NCI-H2029 (cell line): ENCODE measurements at regions not wholly inside any gene's neighbourhood (a gene's known extent, or its start where the extent isn't known, plus 50 kb on each side); places are given as distances from the start of the nearest gene placed in this dataset.

Source experiments
- DNase-seq: peaks from one replicate; lab custom pipeline; 2025; lab: John Stamatoyannopoulos, UW

DNA sequence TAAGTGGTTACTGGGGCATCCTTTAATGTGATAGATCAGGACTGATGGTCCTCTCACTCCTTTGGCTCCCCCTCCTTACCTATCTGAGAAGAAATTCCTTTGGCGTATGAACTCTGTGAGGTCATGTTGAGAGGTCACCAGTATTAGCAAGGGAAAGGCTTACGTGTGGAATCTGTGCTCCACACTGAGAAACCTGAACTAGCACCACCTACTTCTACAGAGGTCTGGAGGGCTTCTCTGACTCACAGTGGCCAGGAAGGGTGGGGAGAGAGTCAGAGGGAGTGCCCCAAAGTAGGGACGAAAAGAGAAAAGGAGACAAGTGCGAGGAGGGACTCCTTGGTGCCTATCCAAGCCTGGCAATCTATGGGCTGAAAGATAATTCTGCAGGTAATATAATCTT, 348.6 kb downstream of the TNS1 start:
- no peak for DNase-seq

DNA sequence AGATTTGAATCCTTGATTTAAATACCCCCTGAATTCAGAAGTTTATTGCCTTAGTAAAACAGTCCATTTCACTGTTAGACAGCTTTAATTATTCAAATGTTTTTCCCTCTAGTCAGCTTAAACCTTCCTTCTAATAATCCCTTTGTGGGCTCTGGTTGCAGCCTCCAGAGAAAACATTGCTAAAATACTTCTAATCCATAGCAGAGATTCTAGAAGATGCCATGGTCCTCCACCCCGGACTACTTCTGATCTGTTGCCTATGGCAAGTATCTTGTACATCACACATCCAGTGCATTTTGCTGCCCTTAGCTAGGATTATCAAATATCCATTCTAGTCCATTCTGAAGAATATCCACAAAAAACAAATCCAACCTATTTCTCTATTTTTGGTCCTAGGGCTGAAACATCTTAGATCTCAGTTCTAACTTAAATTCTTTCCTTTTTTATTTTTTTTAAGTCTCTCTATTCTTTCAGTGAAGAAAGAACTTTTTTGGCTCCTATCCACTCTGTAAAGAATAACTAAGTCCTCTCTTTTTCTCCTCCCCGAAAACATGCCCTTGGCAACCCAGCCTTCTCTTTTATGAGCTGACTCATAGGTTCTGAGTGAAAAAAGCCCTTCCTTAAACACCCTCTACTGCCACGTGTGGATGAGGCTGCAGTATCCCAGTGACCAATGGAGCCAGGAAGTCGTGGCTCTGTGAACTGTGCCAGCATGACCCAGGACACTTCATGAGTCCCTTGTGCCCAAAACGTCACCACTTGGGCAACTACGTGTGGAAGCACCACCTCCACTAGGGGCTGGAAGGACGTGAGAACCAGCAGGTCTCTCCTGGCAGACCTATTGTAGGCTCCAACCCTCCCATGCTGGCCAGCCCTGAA, 349.8 kb downstream of the TNS1 start:
- DNase-seq: no peak

DNA sequence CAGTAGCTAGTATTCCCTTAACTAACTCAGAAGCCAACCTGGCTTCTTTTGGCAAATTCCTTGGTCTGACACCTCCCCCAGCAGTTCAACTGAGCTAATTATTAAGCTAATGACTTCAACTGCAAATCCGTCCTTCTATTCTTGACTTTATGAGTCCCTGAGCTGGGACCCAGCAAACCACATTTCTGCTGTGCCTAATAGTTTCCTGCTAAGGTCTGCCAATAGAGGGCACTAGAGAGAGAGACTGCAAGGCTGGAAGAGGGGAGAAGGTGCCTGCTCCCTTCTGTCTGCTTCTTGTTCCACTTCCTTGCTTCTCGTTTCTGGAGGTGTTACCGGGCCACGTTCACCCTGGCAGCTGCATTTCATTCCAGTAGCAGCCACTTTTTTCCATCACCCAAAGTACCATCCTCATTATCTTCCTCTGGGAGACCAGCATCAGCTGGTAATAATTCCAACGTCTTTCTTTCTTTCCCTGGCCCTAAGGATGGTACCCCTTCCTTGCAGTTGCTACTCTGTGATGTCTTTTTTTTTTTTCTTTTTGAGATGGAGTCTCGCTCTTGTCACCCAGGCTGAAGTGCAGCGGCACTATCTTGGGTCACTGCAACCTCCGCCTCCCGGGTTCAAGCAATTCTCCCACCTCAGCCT, 352.0 kb downstream of the TNS1 start:
- peak; percentile 26 for DNase-seq

DNA sequence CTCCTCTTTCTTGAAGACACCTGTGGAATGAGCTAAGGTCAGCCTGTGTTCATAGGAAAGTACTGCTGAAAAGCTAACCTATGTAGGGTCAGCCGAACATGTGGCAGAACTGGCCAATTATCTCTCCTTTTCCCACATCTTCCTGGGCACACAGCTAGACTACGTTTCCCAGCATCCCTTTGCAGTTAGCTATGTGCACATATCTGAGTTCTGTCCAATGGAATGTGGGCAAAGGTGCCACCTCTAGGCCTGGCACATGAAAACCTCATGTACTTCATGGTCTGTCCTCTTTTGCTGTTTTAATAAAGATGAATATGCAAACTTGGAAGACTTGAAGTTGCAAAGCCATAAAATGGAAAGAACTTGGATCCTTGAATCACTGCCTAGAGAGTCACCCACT, 352.6 kb downstream of the TNS1 start:
- DNase-seq: no peak

DNA sequence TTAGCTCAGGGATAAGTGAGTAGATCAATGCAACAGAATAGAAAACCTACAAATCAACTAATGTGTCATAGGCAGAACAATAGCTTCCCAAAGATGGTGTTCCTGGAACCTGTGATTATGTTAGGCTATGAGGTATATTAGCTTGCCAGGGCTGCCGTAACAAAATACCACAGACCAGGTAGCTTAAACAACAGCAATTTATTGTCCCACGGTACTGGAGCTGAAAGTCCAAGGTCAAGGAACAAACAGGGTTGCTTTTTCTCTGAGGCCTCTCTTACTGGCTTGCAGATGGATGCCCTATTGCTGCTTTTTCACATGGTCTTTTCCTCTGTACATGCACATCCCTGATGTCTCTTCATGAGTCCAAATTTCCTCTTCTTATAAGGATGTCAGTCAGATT, 354.9 kb downstream of the TNS1 start:
- no peak for DNase-seq

DNA sequence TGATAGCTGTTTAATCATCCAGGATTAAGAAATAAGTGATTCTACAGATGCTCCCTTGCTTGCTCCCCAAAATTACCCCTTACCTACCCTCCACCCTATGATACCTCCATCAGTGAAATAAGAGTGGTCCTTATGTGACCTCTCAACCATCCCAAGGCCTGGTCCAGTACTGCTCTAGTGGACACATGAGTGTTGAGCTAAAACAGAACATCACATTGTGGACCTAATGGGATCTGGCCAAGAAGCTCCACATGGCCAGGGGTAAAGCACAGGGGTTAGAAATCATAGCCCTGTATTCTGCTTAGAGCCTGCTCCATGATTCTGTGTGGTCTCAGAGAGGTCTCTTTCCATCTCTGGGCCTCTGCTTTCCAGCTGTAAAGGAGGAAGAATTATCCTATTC, 355.6 kb downstream of the TNS1 start:
- DNase-seq: no peak

DNA sequence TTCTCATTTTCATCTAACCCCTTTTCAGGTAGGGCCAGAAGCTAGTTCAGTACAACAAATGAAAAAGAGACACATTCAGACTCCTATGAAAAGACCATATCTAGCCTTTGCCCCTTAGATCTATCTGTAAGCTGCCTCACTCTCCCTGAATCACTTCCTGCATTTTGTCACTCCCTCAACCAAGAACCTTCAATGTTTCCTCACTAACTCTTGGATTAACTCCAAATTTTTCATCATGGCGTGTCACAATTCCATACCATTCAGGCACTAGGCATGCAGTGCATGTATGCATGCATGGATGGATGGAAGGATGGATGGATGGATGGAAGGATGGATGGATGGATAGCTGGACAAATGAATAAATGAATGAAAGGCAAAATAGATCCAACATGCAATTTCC, 356.9 kb downstream of the TNS1 start:
- DNase-seq: no peak

DNA sequence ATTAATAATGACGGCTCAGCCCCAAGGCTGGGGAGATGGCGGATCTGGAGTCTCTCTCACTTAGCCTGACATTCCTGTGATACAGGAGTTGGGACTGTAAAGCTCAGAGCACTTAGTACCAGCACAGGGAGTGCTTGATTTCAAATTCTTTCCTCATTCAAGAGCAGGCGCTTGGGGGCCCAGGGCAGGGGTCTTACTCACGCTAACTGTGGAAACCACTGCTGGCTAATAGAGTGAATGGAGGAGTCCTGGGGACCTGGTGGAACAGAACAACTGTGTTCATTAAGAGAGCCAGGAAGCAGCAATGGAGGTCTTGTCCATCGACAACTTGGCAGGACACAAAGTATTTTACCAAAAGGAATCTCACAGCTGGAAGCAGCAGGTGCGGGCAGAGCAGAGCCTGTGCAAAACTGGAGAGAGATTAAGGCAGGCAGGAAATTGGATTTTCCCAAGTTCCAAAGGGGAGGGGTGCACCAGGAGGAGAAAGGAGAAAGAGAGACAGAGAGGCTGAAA, 358.9 kb downstream of the TNS1 start:
- no peak for DNase-seq

DNA sequence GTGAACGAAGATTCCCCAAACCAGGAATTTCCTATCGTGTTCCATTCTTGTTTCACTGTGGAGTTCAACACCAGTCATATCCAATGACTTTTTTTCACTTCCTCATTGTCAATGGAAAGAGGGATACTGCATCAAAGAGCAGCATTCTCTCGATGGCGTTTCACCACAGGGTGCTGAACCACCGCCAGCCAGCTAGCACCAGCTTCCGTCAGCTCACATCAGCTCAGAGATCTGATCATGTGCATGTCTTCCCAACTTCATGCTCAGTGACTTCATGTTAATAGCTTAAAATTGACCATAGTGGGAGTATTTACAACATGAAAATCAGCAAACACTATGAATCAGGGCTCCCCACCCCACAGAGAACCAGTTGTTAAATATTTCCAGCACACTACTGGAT, 359.9 kb downstream of the TNS1 start:
- no peak for DNase-seq

DNA sequence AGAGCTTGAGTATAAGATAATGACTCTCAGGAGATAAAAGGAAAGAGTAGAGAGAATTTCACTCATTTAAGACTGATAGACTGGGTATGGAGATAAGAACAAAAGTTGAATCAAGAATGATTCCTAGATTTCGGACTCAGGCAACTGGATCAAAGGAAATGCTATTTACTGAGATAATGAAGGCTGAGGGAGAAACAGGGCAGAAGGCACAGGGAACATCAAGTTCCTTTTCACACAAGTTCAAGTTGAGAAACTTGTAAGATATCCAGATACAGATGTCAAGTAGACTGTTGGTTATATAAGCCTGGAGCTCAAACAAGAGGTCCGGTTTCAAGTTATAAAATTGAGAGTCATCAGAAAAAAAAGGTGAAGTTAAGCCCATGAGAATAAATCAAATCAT, 360.8 kb downstream of the TNS1 start:
- DNase-seq: no peak

DNA sequence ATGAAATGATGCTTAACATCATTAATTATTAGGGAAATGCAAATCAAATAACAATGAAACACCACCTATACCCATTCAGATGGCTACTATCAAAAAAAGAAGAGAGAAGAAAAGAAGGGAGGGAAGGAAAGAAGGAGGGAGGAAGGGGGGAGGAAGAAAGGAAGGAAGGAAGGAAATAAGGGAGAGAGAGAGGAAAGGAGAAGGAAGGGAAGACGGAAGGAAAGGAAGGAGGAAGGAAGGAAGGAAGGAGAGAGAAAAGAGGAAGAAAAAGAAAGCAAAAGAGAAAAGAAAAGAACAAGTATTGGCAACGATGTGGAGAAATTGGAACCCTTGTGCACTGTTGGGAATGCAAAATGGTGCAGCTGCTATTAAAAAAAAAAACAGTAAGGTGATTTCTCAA, 363.3 kb downstream of the TNS1 start:
- no peak for DNase-seq

DNA sequence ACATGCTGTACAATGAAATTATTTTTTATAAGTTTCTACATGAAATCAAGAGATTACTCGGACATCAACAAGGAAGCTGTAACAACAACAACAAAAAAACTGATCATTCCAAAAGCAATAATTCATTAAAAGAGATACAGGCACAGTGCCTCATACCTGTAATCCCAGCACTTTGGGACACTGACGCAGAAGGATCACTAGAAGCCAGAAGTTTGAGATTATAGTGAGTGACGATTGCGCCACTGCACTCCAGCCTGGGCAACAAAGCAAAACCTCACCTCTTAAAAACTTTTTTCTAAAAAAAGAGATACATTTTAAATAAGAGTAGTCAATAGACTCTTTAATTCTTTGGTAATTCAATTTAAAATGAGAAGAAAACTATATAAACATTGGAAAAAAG, 364.3 kb downstream of the TNS1 start:
- DNase-seq: no peak

DNA sequence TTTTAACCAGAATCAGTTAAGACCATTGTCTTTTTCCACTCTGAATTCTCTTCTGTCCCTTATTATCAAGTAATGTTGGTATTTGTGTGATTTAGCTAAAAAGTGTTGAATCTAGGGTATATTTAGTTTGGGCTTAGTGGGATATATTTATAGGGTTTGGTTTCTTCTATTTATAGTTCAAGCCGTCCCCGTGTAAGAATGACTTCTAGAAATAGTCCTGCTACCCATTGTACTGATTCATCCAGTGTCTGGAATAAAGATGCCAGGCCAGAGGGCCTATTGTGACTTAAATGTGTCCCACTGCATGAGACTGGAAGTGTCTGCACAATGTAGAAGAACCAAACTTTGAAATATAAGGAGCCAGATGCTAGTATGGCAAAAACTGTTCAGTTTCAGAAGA, 364.8 kb downstream of the TNS1 start:
- DNase-seq: no peak

DNA sequence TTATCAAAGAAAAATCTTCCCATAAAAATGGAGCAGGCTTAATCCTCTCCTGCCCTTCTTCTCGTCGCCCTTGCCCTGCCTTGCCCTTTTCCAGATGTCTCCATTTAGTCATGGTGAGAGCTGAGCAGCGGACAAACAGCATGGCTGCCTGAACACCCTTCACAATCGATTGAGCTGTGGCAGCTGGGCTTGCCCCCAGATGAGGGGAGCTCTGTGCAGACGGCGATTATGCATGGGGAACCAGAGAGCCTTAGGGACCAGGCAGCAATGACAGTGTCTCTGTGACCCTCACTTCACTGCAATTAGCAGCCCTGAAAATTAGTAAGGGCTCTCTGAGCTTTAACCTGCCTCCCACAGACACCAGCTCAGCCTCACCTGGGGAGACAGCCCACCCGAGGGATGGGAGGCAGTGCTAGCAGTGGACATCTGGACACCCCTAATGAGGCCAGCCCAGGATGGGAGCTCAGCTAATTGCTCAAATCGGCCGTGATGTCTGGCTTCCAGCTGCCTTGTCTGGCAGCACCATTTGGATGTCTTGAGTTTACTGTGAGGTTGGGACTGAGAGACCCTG, 365.7 kb downstream of the TNS1 start:
- no peak for DNase-seq

DNA sequence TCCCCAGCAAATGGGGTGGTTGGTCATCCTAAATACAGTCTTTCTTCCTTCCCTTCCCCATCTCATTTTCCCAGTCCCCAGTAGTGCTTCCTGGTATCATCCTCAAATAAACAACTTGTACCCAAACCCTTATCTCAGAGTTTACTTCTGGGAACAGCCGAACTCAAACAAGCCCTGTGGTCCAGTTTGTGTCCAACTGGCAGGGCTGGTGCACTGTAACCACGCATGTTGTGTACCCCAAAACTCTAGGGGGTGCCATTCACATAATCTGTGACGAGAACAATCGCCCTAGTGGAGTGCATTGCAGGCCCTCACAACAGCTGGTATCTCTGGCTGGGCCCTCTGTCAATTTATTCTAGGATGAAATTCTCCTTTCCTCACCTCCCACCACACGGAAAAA, 366.2 kb downstream of the TNS1 start:
- DNase-seq: no peak

DNA sequence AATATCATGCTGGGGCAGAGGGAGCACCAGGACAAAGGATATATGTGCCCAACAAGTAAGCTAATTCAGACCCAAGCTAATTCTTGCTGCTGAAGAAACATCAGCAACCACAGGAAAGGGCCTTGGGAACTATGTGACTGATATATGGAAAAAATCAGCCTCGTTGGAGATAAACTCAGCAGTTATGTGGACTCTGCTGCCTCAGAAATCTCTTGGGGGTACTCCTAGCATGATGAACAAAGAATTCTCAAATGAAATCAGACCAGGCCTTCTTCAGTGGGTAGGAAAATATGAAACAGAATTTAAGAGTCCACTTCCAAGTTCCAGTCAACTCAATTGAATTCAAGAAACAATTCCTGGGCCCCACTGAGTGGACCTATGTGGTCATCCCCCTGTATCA, 367.9 kb downstream of the TNS1 start:
- no peak for DNase-seq

DNA sequence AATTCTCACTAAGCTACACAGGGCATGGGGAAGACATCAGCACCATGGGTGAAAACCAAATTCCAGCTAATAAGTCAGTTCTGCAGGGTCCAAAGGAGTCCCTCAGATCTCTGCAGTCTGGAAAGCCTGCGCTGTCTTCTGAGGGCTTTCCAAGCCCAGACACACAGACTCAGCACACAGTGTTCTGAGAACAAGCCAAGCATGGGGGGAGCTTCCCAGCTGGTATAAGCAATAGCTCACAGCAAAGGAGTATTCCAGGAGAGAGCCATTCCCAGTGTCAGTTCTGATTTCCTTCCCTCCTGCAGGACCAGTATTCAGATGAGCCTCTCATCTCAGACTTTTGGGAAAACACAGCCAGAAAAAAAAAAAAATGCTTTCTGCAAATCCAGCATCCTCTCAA, 370.8 kb downstream of the TNS1 start:
- no peak for DNase-seq

DNA sequence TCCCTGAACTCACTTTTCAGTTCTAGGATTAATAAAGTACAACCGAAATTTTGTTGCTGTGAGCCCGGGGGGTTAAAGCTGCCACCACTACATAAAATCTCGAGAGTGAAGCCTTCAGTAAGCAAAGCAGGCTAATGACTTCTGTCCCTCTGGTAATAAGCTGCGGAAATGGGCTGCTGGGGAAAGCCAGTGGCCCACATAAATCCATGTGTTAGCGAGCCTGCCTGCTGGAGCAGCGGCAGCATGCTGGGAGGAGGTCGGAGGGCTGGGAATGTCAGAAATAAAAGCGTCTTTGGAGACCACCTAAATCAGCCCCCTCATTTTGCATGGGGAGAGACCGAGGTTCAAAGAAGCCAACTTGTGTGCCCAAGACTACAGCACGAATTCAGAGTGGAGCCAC, 371.7 kb downstream of the TNS1 start:
- no peak for DNase-seq

DNA sequence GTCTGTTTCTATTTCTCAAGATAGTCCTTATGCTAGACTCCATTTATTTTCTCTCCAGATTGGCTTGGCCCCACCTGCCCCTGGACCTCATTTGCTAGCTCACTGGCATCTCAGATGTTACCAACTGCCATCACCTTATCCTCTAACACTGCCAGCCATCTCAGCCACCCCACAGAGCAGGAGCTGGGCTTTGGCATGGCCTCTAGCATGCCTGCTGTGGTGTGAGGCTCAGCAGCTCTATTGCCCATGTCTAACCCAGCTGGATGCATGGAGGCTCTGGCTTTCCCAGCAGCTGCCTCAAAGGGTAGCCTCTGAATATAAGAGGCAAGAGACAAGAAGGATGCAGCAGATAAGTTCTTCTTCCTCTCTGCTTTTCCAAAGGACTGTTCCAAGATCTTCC, 373.4 kb downstream of the TNS1 start:
- DNase-seq: no peak

DNA sequence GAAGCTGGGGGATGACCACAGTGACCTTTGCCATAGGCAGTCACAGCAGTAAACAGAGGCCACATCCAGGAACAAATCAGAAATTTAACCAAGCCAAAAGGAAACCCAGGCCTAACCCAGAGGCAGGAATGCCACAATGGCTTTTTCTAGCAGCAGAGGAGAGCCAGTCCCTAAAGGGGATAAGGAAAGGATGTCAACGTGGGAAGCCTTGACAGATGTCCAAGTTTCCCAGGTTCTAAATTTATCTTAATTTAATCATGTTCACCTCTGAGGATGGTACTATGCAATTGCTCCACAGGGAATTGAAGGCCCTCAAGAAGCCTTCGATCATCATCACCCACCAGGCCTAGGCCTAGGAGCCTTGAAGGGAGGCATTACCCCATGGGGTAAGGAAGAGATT, 374.7 kb downstream of the TNS1 start:
- no peak for DNase-seq

DNA sequence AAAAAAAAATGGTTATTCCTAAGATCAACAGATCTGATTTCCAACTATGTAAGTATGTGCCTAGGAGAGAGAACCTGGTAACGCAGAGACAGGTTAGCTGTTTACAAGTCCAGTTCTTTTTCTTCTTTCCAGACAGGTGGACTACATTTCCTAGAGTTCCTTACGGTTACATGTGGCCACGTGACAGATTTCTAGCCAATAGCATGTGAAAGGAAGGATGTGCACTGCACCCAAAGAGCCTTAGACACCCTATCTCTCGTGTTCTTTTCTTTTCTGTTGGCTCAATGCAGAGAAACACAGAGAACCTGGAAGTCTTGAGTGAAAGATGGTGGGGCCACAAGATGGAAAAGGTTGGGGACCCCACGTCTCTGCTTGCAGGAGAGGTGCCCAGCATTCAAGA, 375.9 kb downstream of the TNS1 start:
- no peak for DNase-seq

DNA sequence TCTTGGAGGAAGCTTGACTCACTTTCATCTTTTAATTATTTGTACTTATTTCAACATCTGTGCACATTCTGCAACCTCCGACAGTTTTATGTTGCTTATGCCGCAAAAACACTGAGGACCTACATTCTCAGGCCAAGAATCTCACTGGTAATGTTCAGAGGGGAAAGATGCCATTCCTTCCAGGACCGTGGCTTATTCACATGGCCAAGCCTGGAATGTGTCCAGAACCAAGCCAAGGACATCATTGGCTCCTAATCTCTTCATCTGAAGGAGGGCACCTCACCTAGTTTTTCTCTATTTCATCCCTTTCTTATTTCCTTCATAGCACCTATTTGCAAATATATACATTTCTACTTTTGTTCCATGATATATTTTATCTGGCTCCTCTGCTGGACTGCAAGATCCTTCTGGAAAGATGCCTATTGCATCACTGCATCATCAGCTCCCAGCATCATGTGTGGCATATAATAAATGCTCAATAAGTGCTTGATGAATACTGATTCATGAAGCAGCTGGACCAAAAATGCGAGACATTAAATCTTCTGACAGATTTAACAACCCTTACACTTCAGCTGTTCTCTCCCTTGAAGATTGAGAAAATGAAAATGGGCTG, 377.1 kb downstream of the TNS1 start:
- DNase-seq: no peak
